Activated B cell treated with CpG ODN at 0.5 μM for 24 hours (primary cell): ENCODE measurements at regions not wholly inside any gene's neighbourhood (a gene's known extent, or its start where the extent isn't known, plus 50 kb on each side); places are given as distances from the start of the nearest gene placed in this dataset.

Source experiments
- ATAC-seq: fragments of 200-7000 bp; cut with Tn5 transposase; one replicate; pipeline ENCODE4 v1.10.0; 2021; ENCODE audit warnings: low read depth, mild to moderate bottlenecking, moderate library complexity
- CTCF ChIA-PET: fragments of 350-600 bp; sonication (Branson Sonifier 250); formaldehyde crosslinking; loops from one replicate; lab custom pipeline; 2021; ENCODE audit warnings: antibody characterized with exemption; lab: Charles Lee
- POLR2A ChIA-PET: fragments of 350-600 bp; sonication (Branson Sonifier 250); formaldehyde crosslinking; loops from one replicate; lab custom pipeline; 2021; ENCODE audit warnings: antibody characterized with exemption; lab: Charles Lee
- DNase-seq: peaks from one replicate; pipeline ENCODE4 v3.0.0; 2022
- H3K27ac Mint-ChIP-seq: one replicate; pipeline ENCODE4 v1.8.0; 2020; ENCODE audit warnings: mixed read lengths
- H3K27me3 Mint-ChIP-seq: one replicate; pipeline ENCODE4 v1.8.0; 2021; ENCODE audit warnings: mixed read lengths
- H3K36me3 Mint-ChIP-seq: one replicate; pipeline ENCODE4 v1.8.0; 2021; ENCODE audit warnings: low read depth, mixed read lengths
- H3K4me1 Mint-ChIP-seq: one replicate; pipeline ENCODE4 v1.8.0; 2021; ENCODE audit warnings: mixed read lengths
- H3K4me3 Mint-ChIP-seq: one replicate; pipeline ENCODE4 v1.8.0; 2020; ENCODE audit warnings: mild to moderate bottlenecking, mixed read lengths
- H3K9me3 Mint-ChIP-seq: one replicate; pipeline ENCODE4 v1.8.0; 2020; ENCODE audit warnings: mixed read lengths
- intact Hi-C: fragments of 100-400 bp; cut with micrococcal nuclease; formaldehyde crosslinking; loops from one replicate; pipeline ENCODE4 v1.15.1; 2024
- TF ChIP-seq, protein P1 (sequence below): fragments of 200-600 bp; IDR thresholded peaks from one replicate; pipeline ENCODE4 v1.8.0; 2022; ENCODE audit warnings: antibody characterized with exemption, mild to moderate bottlenecking

DNA sequence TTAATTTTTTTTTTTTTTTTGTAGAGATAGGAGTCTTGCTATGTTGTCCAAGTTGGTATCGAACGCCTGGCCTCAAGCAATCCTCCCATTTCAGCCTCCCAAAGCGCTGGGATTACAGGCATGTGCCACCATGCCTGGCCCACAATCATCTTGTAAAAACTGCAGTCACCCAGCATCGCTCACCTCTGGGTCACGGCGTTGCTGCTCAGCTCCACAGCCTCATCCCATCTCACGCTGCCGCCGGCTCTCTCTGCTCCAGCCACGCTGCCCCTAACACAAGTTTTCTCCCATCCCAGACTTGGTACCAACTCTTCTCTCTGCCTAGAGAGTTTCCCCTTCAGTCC is 69.2 kb downstream of the MAP1LC3B2 start:
- DNase-seq (no peak), ATAC-seq (no peak)
- ChIA-PET CTCF (no interaction called here), POLR2A (no interaction called here)
- no peaks in the 10 kb centered on the region for H3K36me3 Mint-ChIP-seq
- no peaks in the 10 kb centered on the region for H3K9me3 Mint-ChIP-seq
- H3K4me1 Mint-ChIP-seq: no peaks in the 10 kb centered on the region
- intact Hi-C loops: no loop called here
- H3K27me3 Mint-ChIP-seq: peaks cover 22% of the 10 kb centered on the region
- no peak overlapping the region for H3K4me3 Mint-ChIP-seq
- TF ChIP-seq, protein P1, sequence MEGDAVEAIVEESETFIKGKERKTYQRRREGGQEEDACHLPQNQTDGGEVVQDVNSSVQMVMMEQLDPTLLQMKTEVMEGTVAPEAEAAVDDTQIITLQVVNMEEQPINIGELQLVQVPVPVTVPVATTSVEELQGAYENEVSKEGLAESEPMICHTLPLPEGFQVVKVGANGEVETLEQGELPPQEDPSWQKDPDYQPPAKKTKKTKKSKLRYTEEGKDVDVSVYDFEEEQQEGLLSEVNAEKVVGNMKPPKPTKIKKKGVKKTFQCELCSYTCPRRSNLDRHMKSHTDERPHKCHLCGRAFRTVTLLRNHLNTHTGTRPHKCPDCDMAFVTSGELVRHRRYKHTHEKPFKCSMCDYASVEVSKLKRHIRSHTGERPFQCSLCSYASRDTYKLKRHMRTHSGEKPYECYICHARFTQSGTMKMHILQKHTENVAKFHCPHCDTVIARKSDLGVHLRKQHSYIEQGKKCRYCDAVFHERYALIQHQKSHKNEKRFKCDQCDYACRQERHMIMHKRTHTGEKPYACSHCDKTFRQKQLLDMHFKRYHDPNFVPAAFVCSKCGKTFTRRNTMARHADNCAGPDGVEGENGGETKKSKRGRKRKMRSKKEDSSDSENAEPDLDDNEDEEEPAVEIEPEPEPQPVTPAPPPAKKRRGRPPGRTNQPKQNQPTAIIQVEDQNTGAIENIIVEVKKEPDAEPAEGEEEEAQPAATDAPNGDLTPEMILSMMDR: no peak
- H3K27ac Mint-ChIP-seq: no peak overlapping the region
